HCT116 (cell line): ENCODE measurements at regions not wholly inside any gene's neighbourhood (a gene's known extent, or its start where the extent isn't known, plus 50 kb on each side); places are given as distances from the start of the nearest gene placed in this dataset.

Source experiments
- ATAC-seq: fragments of 200-7000 bp; cut with Tn5 transposase; 2 replicates; pipeline ENCODE4 v1.9.1; 2020; ENCODE audit warnings: mild to moderate bottlenecking, moderate library complexity
- BruUV-seq: library from RNA; stranded (reverse); fragments of 400-500 nt; replicated peaks from 2 replicates; lab custom pipeline; 2021; lab: Mats Ljungman, UMichigan
- CTCF ChIA-PET: fragments of 300-600 bp; sonication (Branson Sonifier 250); formaldehyde crosslinking; loops from one replicate; lab custom pipeline; 2021; ENCODE audit warnings: antibody characterized with exemption; lab: Charles Lee
- POLR2A ChIA-PET: fragments of 300-600, 350-600 bp; sonication (Branson Sonifier 250); formaldehyde crosslinking; loops from one replicate; lab custom pipeline; 2021; ENCODE audit warnings: antibody characterized with exemption; lab: Charles Lee
- RAD21 ChIA-PET, 2 experiments: fragments of 300-600 bp; sonication (Branson Sonifier 250); formaldehyde crosslinking; loops; one replicate each; lab custom pipeline; 2023; ENCODE audit warnings: low total read pairs in 2 of 2; ENCODE audit not compliant: uncharacterized antibody in 2 of 2, unreplicated experiment in 2 of 2, low non-redundant PET in 1 of 2; lab: Charles Lee
- DNase-seq: peaks from one replicate; pipeline ENCODE4 v3.0.0-alpha.2; 2010; ENCODE audit warnings: low read depth, low spot score
- H2AFZ ChIP-seq: fragments of 200-600 bp; shearing (Covaris generic), sonication (generic); 2 replicates; pipeline ENCODE4 v1.6.1; 2017; ENCODE audit warnings: low read depth, mixed run types, mixed read lengths, antibody characterized with exemption, low read length; ENCODE audit not compliant: poor library complexity, severe bottlenecking
- H3K27ac ChIP-seq: 2 replicates; pipeline ENCODE4 v1.5.1; 2012; ENCODE audit warnings: low read depth, low read length
- H3K27me3 ChIP-seq: fragments of 200-600 bp; sonication (generic); 2 replicates; pipeline ENCODE4 v1.6.1; 2016; ENCODE audit warnings: mixed run types, low read length, mixed read lengths; ENCODE audit not compliant: insufficient read depth
- H3K36me3 ChIP-seq, 2 experiments: fragments of 200-500 bp in 1 of 2; fragments of 200-600 bp in 1 of 2; sonication (Bioruptor generic) in 1 of 2; sonication (generic) in 1 of 2; 2 replicates each; pipeline versions ENCODE4 v1.5.1 to v1.6.1; 2014 to 2016; ENCODE audit warnings: low read length in 2 of 2, inconsistent platforms in 1 of 2, mixed read lengths in 1 of 2, mixed run types in 1 of 2; ENCODE audit not compliant: insufficient read depth in 2 of 2, control insufficient read depth in 1 of 2
- H3K4me1 ChIP-seq, 2 experiments: fragments of 200-600 bp in 1 of 2; sonication (generic) in 1 of 2; 2 replicates each; pipeline versions ENCODE4 v1.5.1 to v1.6.1; 2012 to 2017; ENCODE audit warnings: low read length in 2 of 2, inconsistent platforms in 1 of 2, mild to moderate bottlenecking in 1 of 2, mixed read lengths in 1 of 2, mixed run types in 1 of 2, moderate library complexity in 1 of 2; ENCODE audit not compliant: insufficient read depth in 2 of 2, control insufficient read depth in 1 of 2
- H3K4me2 ChIP-seq: fragments of 200-600 bp; sonication (generic); 2 replicates; pipeline ENCODE4 v1.6.1; 2017; ENCODE audit warnings: mixed run types, low read length, mixed read lengths
- H3K4me3 ChIP-seq, 2 experiments: fragments of 200-600 bp in 1 of 2; sonication (generic) in 1 of 2; replicated peaks in 1 of 2; 2 replicates each; pipeline ENCODE4 v1.5.1; 2011 to 2016; ENCODE audit warnings: low read length in 2 of 2, control low read depth in 1 of 2, low read depth in 1 of 2, mild to moderate bottlenecking in 1 of 2, mixed read lengths in 1 of 2, mixed run types in 1 of 2
- H3K79me2 ChIP-seq: fragments of 200-600 bp; sonication (generic); 2 replicates; pipeline ENCODE4 v1.6.1; 2017; ENCODE audit warnings: mild to moderate bottlenecking, mixed run types, low read length, moderate library complexity, mixed read lengths; ENCODE audit not compliant: insufficient read depth
- H3K9ac ChIP-seq: fragments of 200-600 bp; sonication (generic); 2 replicates; pipeline ENCODE4 v1.6.1; 2016; ENCODE audit warnings: low read length, mixed read lengths
- H3K9me2 ChIP-seq: fragments of 200-600 bp; sonication (generic), shearing (Covaris generic); 2 replicates; pipeline ENCODE4 v1.6.1; 2017; ENCODE audit warnings: mixed run types, mild to moderate bottlenecking, moderate library complexity; ENCODE audit not compliant: insufficient read depth
- H3K9me3 ChIP-seq, 2 experiments: fragments of 200-500 bp in 1 of 2; fragments of 200-600 bp in 1 of 2; sonication (Bioruptor generic) in 1 of 2; sonication (generic) in 1 of 2; 2 replicates each; pipeline ENCODE4 v1.6.1; 2014 to 2017; ENCODE audit warnings: low read length in 2 of 2, mixed read lengths in 2 of 2, inconsistent platforms in 1 of 2, low read depth in 1 of 2, mild to moderate bottlenecking in 1 of 2, mixed run types in 1 of 2, moderate library complexity in 1 of 2; ENCODE audit not compliant: control insufficient read depth in 1 of 2, insufficient read depth in 1 of 2
- H4K20me1 ChIP-seq: fragments of 200-600 bp; sonication (generic), shearing (Covaris generic); 2 replicates; pipeline ENCODE4 v1.6.1; 2017; ENCODE audit warnings: mixed run types, mild to moderate bottlenecking, moderate library complexity; ENCODE audit not compliant: insufficient read depth
- CEBPB ChIP-seq: IDR thresholded peaks from 2 replicates; pipeline ENCODE4 v1.6.1; 2012; ENCODE audit warnings: low read depth
- EGR1 ChIP-seq: IDR thresholded peaks from 2 replicates; pipeline ENCODE4 v1.6.1; 2012; ENCODE audit warnings: low read depth
- ELF1 ChIP-seq: IDR thresholded peaks from 2 replicates; pipeline ENCODE4 v1.6.1; 2012; ENCODE audit warnings: low read depth, borderline replicate concordance
- EZH2 ChIP-seq: fragments of 200-600 bp; sonication (generic); IDR thresholded peaks from 2 replicates; pipeline ENCODE4 v1.6.1; 2017; ENCODE audit warnings: antibody characterized with exemption, mixed run types
- FOSL1 ChIP-seq: IDR thresholded peaks from 2 replicates; pipeline ENCODE4 v1.6.1; 2012; ENCODE audit warnings: low read depth
- SIN3A ChIP-seq: IDR thresholded peaks from 2 replicates; pipeline ENCODE4 v1.6.1; 2012; ENCODE audit warnings: low read depth
- SP1 ChIP-seq: IDR thresholded peaks from 2 replicates; pipeline ENCODE4 v1.6.1; 2012; ENCODE audit warnings: low read depth
- SRF ChIP-seq: IDR thresholded peaks from 2 replicates; pipeline ENCODE4 v1.6.1; 2012; ENCODE audit warnings: low read depth
- ZNF274 ChIP-seq: fragments of 200-500 bp; sonication (Bioruptor generic); IDR thresholded peaks from 2 replicates; pipeline ENCODE4 v1.6.1; 2014; ENCODE audit warnings: mild to moderate bottlenecking, low read depth, low read length, inconsistent platforms
- intact Hi-C: fragments of 100-400 bp; cut with micrococcal nuclease; formaldehyde crosslinking; loops from 2 replicates; pipeline ENCODE4 v1.10.0; 2022
- TF ChIP-seq, protein P1 (sequence below): IDR thresholded peaks from 2 replicates; pipeline ENCODE4 v1.6.1; 2012
- TF ChIP-seq, protein P2 (sequence below): IDR thresholded peaks from 2 replicates; pipeline ENCODE4 v1.6.1; 2012
- TF ChIP-seq, protein P3 (sequence below): IDR thresholded peaks from 2 replicates; pipeline ENCODE4 v1.6.1; 2011; ENCODE audit warnings: mild to moderate bottlenecking, low read length, moderate library complexity; ENCODE audit not compliant: insufficient replicate concordance; ENCODE audit errors: extremely low read depth

DNA sequence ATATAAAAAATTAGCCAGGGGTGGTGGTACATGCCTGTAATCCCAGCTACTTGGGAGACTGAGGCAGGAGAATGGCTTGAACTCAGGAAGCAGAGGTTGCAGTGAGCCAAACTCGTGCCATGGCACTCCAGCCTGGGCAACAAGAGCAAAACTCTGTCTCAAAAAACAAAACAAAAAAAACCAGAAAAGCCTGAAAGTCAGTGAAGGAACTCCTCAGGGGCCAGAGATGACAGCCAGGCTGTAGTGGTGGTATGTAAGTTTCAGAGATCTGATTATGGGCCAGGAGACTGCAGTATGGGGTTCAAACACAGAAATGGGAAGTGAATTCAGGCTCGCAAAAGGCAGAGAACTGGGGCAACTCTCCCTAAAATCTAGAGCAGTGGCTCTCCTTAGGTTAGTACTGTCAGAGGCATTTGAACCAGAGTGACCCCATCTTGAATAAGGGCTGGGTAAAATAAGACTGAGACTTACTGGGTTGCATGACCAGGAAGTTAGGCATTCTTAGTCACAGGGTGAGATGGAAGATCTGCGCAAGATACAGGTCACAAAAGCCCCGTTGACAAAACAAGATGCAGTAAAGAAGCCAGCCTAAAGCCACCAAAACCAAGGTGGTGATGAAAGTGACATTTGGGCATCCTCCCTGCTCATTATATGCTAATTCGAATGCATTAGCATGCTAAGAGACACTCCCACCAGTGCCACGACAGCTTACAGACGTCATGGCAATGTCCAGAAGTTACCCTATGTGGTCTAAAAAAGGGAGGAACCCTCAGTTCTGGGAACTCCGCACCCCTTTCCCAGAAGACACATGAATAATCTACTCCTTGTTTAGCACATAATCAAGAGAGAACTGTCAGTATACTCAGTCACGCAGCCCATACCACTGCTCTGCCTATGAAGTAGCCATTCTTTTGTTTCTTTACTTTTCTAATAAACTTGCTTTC lies 120.2 kb upstream of the XYLT1 start:
- peaks cover 40% of the 10 kb centered on the region for H3K27me3 ChIP-seq
- H3K27ac ChIP-seq, result no peak overlapping the region
- H3K4me1 ChIP-seq, result no peaks in the 10 kb centered on the region
- H4K20me1 ChIP-seq, result no peaks in the 10 kb centered on the region
- no peak overlapping the region for H3K4me3 ChIP-seq
- CTCF ChIA-PET, result interaction anchor here (1.7 kb wide), 1 partner anchor 12 kb away, joined by 7 read pairs; no protein-coding TSS in a partner anchor
- H3K79me2 ChIP-seq, result no peaks in the 10 kb centered on the region
- H3K9ac ChIP-seq, result no peak overlapping the region
- TF ChIP-seq FOSL1 (no peak), SIN3A (no peak), CEBPB (no peak), SRF (no peak), ZNF274 (no peak), EZH2 (no peak), ELF1 (no peak), EGR1 (no peak)
- TF ChIP-seq, protein P1, sequence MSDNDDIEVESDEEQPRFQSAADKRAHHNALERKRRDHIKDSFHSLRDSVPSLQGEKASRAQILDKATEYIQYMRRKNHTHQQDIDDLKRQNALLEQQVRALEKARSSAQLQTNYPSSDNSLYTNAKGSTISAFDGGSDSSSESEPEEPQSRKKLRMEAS, result no peak
- TF ChIP-seq, protein P2, sequence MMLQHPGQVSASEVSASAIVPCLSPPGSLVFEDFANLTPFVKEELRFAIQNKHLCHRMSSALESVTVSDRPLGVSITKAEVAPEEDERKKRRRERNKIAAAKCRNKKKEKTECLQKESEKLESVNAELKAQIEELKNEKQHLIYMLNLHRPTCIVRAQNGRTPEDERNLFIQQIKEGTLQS, result no peak
- no peaks in the 10 kb centered on the region for H3K9me3 ChIP-seq
- H3K4me2 ChIP-seq, result no peak overlapping the region
- intact Hi-C loops, result no loop called here
- POLR2A ChIA-PET, result no interaction called here
- BruUV-seq, result no TSS peak
- no peak for ATAC-seq
- no peaks in the 10 kb centered on the region for H3K9me2 ChIP-seq
- no peak overlapping the region for H2AFZ ChIP-seq
- RAD21 ChIA-PET, result no interaction called here
- no peaks in the 10 kb centered on the region for H3K36me3 ChIP-seq
- DNase-seq, result no peak

DNA sequence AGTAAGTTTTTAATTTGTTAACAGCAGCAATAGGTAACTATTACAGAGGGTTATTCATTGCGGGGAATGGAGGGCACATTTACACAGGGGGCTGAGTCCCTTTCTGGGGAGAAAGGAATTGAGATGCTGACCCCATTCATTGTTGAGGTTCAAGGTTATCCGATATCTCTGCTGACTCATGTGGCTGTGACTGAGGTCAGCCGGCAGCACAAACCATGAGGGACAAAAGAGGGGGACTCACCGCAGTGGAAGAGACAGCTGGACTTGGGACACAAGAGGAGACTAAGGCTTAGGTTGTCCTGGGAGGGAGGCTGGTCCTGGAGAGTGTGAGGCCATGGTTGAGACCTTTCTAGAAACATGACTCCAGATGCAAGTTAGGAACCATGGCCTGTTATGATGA lies 119.1 kb upstream of the XYLT1 start:
- peaks cover 36% of the 10 kb centered on the region for H3K27me3 ChIP-seq
- no peak overlapping the region for H3K9ac ChIP-seq
- ATAC-seq, result no peak
- no peaks in the 10 kb centered on the region for H4K20me1 ChIP-seq
- H3K4me2 ChIP-seq, result no peak overlapping the region
- intact Hi-C loops, result no loop called here
- TF ChIP-seq, protein P1, result no peak
- TF ChIP-seq, protein P3, sequence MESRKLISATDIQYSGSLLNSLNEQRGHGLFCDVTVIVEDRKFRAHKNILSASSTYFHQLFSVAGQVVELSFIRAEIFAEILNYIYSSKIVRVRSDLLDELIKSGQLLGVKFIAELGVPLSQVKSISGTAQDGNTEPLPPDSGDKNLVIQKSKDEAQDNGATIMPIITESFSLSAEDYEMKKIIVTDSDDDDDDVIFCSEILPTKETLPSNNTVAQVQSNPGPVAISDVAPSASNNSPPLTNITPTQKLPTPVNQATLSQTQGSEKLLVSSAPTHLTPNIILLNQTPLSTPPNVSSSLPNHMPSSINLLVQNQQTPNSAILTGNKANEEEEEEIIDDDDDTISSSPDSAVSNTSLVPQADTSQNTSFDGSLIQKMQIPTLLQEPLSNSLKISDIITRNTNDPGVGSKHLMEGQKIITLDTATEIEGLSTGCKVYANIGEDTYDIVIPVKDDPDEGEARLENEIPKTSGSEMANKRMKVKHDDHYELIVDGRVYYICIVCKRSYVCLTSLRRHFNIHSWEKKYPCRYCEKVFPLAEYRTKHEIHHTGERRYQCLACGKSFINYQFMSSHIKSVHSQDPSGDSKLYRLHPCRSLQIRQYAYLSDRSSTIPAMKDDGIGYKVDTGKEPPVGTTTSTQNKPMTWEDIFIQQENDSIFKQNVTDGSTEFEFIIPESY, result no peak
- TF ChIP-seq FOSL1, result no peak
- no peak for TF ChIP-seq SP1
- no peak for TF ChIP-seq EZH2
- no peak for TF ChIP-seq EGR1
- no TSS peak for BruUV-seq
- H3K9me2 ChIP-seq, result no peaks in the 10 kb centered on the region
- no peak overlapping the region for H3K4me3 ChIP-seq
- no peaks in the 10 kb centered on the region for H3K4me1 ChIP-seq
- no peaks in the 10 kb centered on the region for H3K9me3 ChIP-seq
- H3K79me2 ChIP-seq, result no peaks in the 10 kb centered on the region
- no peaks in the 10 kb centered on the region for H3K36me3 ChIP-seq
- ChIA-PET POLR2A (no interaction called here), CTCF (interaction anchor here (1.7 kb wide), 1 partner anchor 11 kb away, joined by 7 read pairs; no protein-coding TSS in a partner anchor), RAD21 (no interaction called here)
- no peak for DNase-seq
- H2AFZ ChIP-seq, result no peak overlapping the region
- H3K27ac ChIP-seq, result no peak overlapping the region
